ENCODE measurements at regions not wholly inside any gene's neighbourhood (a gene's known extent, or its start where the extent isn't known, plus 50 kb on each side); places are given as distances from the start of the nearest gene placed in this dataset.

GRCh38 chr2:14684516-14684915 lies 52.0 kb downstream of the LRATD1 start:
- TF ChIP-seq CTCF (IDR thresholded peaks at IDR 0.05 in 4 of 5, conservative IDR thresholded peaks at IDR 0.05 in 1 of 5) (no peak), POLR2A (IDR thresholded peaks at IDR 0.05) (no peak)

Data from gastrocnemius medialis (tissue), 4 donors.